HG03460 (cell line): ENCODE measurements at regions not wholly inside any gene's neighbourhood (a gene's known extent, or its start where the extent isn't known, plus 50 kb on each side); places are given as distances from the start of the nearest gene placed in this dataset.
"Not testable (repeated sequence)": the region's sequence is repeated elsewhere in the genome, so short reads cannot be mapped to it uniquely, and the experiment has no call there.

ENCODE experiments used
- ATAC-seq: cut with Tn5 transposase; IDR thresholded peaks from one replicate; pipeline ENCODE4 v1.9.1; 2021; ENCODE audit not compliant: unreplicated experiment

DNA sequence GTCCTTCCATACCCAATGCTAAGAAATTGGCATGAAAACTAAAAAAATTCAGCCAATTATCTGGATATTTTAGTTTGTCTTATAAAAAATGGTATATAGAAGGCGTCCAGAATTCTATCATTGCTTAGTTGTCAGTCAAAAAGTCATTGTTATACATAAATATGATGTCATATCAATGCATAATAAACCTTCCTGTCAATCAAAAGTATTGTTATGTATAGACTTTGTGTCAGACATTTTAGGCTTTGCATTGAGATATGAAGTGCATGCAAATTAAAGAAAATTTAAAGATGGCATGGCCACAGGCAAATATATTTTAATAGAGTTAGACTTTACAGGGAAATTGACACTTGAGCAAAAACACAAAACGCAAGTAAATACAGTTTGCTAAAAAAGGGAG is 173.4 kb upstream of the FANCL start:
- no peak for ATAC-seq

DNA sequence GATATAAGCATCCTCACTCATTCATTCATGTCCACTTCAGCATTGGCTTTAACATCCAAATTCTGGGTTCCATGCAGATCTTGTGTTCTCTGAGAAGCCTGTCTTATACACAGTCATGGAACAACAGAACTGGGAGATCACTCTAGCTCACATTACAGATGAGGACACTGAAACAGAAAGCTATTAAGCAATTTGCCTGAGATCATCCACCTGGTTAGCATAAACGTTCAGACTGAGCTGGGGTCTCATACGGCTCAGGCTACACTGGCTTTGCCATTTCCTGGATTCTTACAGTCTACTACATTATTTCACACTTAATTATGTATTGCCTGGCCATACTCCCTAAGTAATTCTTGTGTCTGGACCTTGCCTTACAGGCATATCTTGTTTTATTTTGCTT is 169.4 kb upstream of the FANCL start:
- ATAC-seq = no peak

DNA sequence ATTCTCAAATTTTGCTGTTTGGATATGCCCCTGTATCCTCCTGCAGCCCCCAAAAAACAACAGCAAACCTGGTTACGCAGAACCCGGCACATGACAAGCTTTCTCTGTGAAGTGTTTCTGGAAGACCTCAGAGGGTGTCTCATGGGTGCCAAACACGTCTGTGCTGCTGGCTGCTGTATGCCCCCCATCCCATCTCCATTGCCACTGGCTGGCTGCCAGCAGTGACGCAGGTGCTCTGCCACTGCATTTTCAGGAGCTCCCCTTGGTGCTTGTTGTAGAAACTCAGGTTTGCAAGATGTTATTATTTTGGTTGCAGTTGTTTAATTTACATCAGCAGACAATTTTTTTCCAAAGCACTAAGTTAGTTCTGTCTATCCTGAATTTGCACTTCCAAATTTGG is 166.4 kb upstream of the FANCL start:
- ATAC-seq = no peak

DNA sequence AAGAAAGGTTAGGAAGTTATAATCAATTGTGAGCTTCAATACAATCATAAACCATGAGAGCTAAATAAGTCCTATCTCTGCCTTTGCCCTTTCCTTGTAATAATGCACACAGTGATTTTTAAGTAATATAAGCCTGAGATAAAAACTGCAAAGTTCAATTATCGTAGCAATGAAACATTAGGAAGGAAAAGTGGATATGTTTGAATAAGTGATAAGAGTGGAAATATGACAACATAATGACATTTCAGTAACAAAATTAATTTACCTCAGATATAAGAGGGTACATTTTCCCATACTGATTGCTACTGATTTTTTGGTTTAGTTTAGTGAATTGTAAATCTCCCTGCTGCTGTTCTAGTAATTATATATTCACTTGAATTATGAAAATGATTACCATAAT is 164.2 kb upstream of the FANCL start:
- no peak for ATAC-seq

DNA sequence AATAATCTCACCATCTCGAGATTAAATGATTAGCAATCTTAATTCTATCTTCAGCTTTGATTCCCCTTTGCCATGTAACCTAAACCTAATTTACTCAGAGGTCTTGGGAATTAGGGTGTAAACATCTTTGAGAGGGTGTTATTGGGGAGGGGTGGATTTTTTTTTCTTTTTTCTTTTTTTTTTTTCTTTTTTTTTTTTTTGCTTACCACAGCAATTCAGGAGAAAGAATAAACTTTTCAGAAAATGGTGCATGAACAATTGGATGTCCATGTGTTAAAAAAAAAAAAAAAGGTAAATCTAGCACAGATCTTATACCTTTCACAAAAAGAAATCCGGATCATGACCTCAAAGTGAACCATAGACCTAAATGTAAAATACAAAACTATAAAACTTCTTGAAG is 160.8 kb upstream of the FANCL start:
- ATAC-seq = no peak

DNA sequence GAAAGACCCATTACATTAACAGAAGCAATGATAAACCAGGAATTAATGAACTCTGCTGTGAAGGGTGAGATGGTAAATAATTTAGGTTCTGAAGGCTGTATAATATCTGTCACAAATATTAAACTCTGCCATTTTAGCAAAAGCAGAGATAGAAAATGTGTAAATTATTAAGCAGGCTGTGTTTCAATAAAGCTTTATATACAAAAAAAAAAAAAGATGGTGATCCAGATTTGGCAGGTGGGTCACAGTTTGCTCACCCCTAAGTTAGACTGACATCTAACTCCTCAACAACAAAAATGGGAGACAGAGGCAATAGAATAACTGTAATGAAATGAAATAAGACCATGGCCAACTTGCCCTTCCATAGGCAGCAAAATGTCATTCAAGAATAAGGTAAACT is 157.3 kb upstream of the FANCL start:
- no peak for ATAC-seq

DNA sequence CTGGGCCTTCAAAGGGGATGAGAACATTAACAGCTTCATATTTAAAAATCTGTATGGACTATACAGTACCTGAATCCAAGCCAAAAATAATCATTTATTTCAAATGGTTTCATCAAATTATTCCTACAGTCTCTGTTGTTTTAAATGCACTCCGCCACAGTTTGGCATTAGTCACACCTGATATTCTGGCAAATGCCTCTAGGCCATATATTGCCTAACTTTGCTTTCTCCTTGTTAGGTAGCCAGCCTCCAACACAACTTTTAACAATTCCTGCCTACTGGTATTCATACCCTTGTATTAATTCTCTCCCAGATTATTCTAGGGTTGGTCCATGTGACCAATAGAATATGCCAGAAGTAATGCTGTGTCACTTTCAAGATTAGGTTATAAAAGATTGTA is 146.6 kb upstream of the FANCL start:
- no peak for ATAC-seq

DNA sequence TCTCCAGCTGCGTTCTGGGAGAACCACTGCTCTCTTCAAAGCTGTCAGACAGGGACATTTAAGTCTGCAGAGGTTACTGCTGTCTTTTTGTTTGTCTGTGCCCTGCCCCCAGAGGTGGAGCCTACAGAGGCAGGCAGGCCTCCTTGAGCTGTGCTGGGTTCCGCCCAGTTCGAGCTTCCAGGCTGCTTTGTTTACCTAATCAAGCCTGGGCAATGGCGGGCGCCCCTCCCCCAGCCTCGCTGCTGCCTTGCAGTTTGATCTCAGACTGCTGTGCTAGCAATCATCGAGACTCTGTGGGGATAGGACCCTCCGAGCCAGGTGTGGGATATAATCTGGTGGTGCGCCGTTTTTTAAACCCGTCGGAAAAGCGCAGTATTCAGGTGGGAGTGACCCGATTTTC is 145.8 kb upstream of the FANCL start:
- not testable (repeated sequence) for ATAC-seq

DNA sequence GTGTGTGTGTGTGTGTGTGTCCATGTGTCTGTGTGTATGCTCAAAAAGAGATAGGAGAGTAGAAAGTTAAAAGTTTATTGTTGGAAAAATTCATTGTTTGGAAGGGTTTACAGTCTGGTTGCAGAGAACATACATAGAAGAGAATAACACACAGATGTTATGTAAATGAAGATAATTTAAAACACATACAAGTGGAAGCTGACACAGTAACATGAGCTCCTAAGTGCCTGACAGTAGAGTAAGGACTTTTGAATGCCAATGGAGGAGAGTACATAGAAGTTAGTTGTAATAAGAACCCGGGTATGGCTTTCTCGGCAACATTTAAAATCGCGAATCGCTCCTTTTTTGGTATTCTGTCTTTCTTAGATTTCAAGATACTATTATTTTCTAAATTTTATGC is 137.0 kb upstream of the FANCL start:
- no peak for ATAC-seq

DNA sequence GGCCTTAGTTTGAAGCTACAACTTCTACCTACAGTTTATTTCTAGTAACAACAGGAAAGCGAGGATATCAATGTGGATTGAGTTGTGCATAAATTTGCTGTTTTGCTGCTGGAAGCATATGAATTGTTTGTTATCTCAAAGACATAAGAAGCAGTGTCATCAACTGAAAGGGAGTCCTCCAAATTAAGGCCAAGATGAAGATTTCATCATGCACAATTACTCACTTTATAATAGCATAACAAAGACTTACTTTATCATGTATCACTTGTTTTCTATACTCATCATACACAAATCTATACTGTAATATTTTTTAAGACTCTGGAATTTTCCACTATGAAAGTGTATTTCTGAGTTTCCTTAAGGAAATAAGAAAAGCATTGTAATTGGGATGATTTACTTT is 136.1 kb upstream of the FANCL start:
- ATAC-seq = no peak

DNA sequence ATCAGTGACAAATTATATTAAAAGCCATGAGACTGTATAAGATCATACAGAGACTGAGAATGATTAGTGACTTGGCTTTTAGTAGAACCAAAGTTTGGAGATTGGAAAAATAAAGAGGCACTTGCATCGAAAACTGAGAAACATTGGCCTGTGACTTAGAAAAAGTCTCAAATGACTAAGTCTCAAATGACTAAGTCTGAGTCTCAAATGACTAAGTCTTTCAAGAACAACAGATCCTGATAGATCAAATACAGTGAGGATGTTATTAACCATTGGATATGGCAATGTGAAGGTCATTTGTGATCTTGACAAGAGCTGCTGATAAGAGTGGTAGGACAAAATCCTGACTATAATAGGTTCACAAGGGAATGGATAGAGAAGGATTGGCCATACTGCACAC is 135.5 kb upstream of the FANCL start:
- no peak for ATAC-seq

DNA sequence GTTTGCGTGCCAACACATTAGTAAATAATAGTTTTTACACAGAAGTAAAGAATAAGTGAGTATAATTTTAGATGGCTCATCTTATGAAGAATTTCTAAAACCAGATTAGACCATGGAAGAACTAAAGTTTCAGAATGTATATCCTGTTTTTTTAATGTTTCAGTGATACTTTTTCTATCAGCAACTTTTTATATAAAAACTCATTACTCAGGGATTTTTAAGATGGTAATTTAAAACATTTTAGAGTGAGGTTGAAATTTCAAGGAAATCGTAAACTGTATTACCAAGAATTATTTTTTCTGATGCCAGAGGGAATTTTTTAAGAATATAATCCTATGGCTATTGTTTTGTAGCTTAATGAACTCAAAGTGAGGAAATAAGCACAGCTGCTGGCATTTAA is 128.5 kb upstream of the FANCL start:
- no peak for ATAC-seq

DNA sequence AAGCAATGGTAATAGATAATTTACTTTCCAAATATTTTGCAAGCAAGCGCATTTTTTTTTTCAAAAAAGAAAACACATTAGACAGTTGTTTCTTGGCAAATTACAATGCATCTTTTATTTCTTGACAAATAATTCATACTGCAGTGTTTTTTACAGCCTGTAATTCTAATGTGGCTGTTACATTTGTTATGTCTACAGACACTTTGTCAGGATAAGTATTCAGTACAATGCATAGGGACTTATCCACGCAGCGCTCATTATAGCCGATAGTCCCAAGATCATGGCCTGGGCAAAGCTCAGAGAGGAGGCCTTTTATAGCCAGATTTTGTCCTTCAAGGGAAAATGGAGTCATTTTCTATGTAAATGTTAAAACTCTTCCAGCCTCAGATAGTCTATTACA is 123.0 kb upstream of the FANCL start:
- no peak for ATAC-seq

DNA sequence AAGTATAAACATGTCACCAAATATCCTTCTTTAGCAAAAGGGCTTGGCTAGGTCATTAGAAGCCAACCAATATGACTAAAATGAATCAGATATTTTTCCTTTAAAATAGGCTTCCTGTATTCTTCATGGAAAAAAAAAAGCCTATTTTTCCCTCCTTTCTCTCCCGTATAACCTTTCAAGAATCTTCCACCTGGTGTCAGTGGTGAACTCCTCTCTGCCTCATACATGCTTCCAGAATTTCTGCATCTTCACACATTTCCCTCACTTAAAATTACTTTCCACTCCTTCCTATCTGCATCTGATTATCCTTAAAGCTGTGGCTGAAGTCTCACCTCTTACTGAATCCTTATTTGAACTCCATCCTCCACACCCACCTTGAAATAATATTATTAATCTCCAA is 116.9 kb upstream of the FANCL start:
- ATAC-seq = no peak

DNA sequence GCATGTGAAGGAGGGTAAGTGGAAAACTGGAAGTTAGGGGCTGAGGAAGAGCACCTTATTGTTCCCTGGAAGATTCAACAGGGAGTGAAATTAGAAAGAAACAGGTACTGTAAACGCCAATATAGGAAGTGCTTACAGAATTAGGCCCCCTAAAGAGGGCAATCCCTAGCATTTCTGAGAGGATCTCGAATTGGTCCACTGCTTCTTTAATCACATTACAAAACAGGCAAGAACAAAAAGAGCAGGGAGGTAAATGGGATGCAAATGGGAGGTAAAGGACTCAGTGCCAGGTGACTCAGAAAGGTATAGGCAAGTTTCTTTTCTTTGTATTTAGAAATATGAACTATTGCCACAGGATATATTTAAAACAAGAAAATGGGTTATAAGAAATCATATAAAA is 116.4 kb upstream of the FANCL start:
- ATAC-seq = no peak

DNA sequence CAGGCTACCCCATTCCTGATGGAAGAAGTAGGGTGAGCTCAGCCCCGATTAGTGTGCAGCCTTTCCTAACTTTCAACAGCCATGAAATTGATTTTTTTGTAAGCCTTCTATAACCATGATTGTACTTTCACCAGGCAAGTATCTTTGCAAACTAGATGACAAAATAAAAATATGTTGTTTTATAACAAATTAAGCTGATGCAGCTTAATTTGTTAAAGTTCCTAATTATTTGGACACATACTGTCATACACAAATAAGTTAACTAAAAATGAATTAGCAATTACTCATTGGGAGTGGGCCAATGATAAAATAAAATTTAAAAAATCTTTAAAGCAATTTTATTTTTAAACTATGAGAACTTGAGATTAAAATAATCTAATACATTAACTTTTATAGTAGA is 113.1 kb upstream of the FANCL start:
- ATAC-seq = no peak

DNA sequence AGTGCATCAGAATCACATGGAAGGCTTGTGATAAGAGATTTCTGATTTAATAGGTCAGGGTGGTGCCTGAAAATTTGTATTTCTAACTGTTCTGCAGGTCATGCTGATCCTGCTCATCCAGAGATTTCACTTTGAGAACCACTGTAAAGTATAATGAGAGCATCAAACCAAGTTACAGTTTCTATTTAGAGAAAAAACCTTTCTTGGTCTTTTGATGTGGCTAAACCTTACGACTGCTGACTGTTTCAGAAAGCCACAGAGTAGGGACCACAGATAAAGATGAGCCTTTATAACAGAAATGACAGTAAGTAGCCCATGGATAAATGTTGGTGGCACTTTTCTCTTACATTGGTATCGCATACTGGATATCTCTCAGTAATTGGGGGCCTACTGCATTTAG is 109.4 kb upstream of the FANCL start:
- peak; percentile 82 for ATAC-seq

DNA sequence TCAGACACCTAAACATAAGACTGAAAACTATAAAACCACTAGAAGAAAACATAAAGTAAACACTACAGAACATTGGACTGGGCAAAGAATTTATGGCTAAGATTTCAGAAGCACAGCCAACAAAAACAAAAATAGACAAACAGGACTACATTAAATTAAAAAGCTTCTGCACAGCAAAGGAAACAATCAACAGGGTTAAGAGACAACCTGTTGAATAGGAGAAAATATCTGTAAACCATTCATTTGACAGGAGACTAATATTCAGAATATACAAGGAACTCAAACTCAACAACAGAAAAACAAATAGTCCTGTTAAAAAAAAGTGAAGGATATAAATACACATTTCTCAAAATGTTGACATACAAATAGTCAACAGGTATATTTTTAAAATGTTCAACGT is 106.7 kb upstream of the FANCL start:
- ATAC-seq = no peak

DNA sequence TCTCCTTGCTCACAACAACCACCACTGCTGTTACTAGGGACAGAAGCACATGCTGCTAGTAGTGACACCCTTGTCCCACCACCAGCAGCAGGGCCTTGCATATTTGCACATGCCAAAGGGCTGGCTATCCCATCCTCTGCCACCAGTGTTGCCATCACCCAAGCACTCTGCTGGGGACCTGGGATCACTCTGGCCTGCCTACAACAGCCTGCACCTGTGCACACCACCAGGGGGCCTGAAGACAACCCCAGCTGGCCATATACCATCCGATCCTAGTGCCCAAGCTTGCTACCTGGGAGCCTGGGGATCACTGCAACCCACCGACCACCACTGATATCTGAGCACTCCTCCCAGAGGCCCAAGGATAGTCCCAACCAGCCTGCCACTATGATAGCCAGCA is 99.9 kb upstream of the FANCL start:
- ATAC-seq = no peak

DNA sequence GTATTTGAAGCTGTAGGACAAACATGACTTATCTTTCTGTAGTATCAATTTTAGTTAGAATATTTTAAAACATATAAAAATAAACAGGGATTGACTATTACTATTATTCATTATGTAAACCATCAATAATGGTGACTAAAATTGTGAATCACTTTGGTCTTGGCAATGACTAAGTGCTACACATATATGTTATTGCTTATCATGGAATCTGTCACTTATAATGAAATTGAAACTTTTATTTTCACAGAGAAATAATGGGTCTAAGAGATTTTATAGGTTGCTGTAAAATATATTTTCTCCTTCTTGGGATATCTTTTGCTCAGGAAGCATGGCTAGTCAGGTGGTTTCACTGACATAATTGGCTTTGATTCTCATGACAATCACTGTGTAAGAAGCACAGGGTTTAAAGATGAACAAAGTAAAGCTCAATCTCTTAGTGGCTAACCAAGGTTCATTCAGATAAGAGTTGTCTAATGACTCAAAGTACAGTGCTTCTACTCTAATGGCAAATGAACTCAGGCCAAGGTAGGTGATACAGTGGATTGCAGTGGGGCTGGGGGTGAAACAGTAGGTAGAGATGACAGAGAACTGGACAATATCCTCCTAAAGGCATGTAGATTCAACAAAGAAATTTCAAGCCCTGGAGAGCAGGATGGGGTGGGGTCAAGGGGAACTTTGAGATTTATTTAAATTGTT is 98.6 kb upstream of the FANCL start:
- ATAC-seq = no peak

DNA sequence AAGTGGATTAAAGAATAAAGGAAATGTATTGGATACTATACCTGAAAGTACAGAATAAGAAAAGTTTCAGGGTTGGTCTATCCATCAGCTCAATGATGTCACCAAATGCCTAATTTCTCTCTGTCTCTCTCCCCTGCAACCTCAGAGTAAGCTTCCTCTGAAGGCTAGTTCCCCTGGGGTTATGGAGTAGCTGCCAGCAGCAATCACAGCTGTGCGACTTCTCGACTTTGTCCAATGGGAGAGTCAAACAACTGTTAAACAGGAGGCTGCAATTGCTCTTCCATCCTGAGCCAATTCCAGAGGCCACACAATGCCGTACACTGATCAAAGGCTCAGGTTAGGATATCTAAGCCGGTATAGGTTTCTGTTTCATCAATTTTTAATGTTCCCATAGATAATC is 95.3 kb upstream of the FANCL start:
- ATAC-seq = no peak

DNA sequence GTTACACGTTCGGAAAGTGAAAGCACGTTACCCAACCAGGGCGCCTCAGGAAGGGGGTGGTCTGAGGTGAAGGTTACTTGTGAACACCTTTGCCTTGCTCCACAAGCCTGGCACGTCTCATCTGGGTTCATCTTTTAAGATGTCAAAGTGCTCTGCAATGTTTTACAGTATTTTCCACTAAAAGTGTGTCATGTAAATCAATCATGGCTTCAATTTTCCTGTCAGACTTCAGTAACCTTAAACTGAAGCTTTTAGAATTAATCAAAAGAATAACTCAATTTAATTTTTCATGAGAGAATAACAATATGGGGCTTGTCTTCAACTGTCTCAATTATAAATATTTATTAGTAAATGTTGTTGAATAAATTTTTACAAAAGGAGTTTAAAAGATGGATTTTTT is 93.3 kb upstream of the FANCL start:
- ATAC-seq = no peak

DNA sequence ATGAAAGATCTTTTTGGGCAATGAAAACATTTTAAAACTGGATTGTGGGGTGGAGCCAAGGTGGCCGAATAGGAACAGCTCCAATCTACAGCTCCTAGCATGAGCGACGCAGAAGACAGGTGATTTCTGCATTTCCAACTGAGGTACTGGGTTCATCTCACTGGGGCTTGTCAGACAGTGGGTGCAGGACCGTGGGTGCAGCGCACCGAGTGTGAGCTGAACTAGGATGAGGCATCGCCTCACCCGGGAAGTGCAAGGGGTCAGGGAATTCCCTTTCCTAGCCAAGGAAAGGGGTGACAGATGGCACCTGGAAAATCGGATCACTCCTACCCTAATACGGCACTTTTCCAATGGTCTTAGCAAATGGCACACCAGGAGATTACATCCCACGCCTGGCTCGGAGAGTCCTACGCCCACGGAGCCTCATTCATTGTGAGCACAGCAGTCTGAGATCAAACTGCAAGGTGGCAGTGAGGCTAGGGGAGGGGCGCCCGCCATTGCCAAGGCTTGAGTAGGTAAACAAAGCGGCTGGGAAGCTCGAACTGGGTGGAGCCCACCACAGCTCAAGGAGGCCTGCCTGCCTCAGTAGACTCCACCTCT is 84.3 kb upstream of the FANCL start:
- not testable (repeated sequence) for ATAC-seq
